Tibial nerve (tissue), 4 donors: ENCODE measurements at regions not wholly inside any gene's neighbourhood (a gene's known extent, or its start where the extent isn't known, plus 50 kb on each side); places are given as distances from the start of the nearest gene placed in this dataset.
"Not testable (repeated sequence)": the region's sequence is repeated elsewhere in the genome, so short reads cannot be mapped to it uniquely, and the experiment has no call there.

Experiments used
- DNase-seq, 2 donors: peaks; one replicate each; pipeline ENCODE4 v3.0.0-alpha.2; 2019; ENCODE audit warnings: low spot score in 2 of 2
- H3K27ac ChIP-seq, 4 donors: fragments of 200-600 bp; sonication (generic) in 3 of 4; one replicate each; pipeline ENCODE4 v1.5.1; 2017 to 2019; ENCODE audit warnings: mild to moderate bottlenecking in 1 of 4
- H3K27me3 ChIP-seq, 2 donors: fragments of 200-600 bp; sonication (generic) in 1 of 2; one replicate each; pipeline versions ENCODE4 v1.5.1 to v1.6.0; 2017 to 2019
- H3K36me3 ChIP-seq, 3 donors: fragments of 200-600 bp; sonication (generic); one replicate each; pipeline ENCODE4 v1.5.1; 2018 to 2019
- H3K4me1 ChIP-seq, 4 donors: fragments of 200-600 bp; sonication (generic) in 3 of 4; one replicate each; pipeline ENCODE4 v1.5.1; 2017 to 2019
- H3K4me3 ChIP-seq, 4 donors: fragments of 200-600 bp; sonication (generic) in 3 of 4; one replicate each; pipeline ENCODE4 v1.5.1; 2017 to 2019; ENCODE audit warnings: mild to moderate bottlenecking in 1 of 4, moderate library complexity in 1 of 4
- H3K9me3 ChIP-seq, 4 donors: fragments of 200-600 bp; sonication (generic) in 3 of 4; one replicate each; pipeline ENCODE4 v1.5.1; 2017 to 2019
- CTCF ChIP-seq, 5 experiments: fragments of 200-600 bp in 3 of 5; fragments of 450-650 bp in 2 of 5; sonication (generic) in 3 of 5; IDR thresholded peaks; one replicate each; pipeline ENCODE4 v1.5.1; 2016 to 2019; ENCODE audit warnings: antibody characterized with exemption in 5 of 5, mild to moderate bottlenecking in 3 of 5, moderate library complexity in 2 of 5
- EP300 ChIP-seq, 2 donors: sonication (generic); formaldehyde crosslinking; IDR thresholded peaks; one replicate each; pipeline ENCODE4 v1.6.1; 2017; ENCODE audit warnings: antibody characterized with exemption in 2 of 2, mild to moderate bottlenecking in 1 of 2
- POLR2A ChIP-seq, 2 donors: fragments of 450-650 bp; IDR thresholded peaks; one replicate each; pipeline ENCODE4 v1.6.1; 2017; ENCODE audit warnings: antibody characterized with exemption in 2 of 2, mild to moderate bottlenecking in 2 of 2, moderate library complexity in 2 of 2
- WGBS, 2 donors: methylation state at CpG; one replicate each; pipeline ENCODE4 v1.1.5; 2018; 5-methylcytosine and 5-hydroxymethylcytosine counted together

- Histone ChIP-seq H3K27me3 (no peaks in the 10 kb centered on the region), H3K36me3 (no peaks in the 10 kb centered on the region), H3K4me1 (no peaks in the 10 kb centered on the region), H3K27ac (no peak overlapping the region), H3K4me3 (no peak overlapping the region), H3K9me3 (no peaks in the 10 kb centered on the region)
- 82 to 85% methylated on average over 3 of the region's 3 CpGs for WGBS, 2 donors
- TF ChIP-seq POLR2A (IDR thresholded peaks at IDR 0.05) (no peak), EP300 (IDR thresholded peaks at IDR 0.05) (no peak), CTCF (IDR thresholded peaks at IDR 0.05) (no peak)
- no peak for DNase-seq
These were observed 393.7 kb upstream of the MBL2 start for GRCh38 chr10:53166325-53166724.

- 73 to 86% methylated on average over 3 of the region's 3 CpGs for WGBS, 2 donors
- no peak overlapping the region for H3K27ac ChIP-seq
- no peak for DNase-seq
- H3K4me1 ChIP-seq: no peaks in the 10 kb centered on the region
- no peaks in the 10 kb centered on the region for H3K36me3 ChIP-seq
- H3K9me3 ChIP-seq: no peaks in the 10 kb centered on the region
- no peak for TF ChIP-seq POLR2A (IDR thresholded peaks at IDR 0.05)
- TF ChIP-seq CTCF (IDR thresholded peaks at IDR 0.05): no peak
- no peak for TF ChIP-seq EP300 (IDR thresholded peaks at IDR 0.05)
- no peaks in the 10 kb centered on the region for H3K27me3 ChIP-seq
- no peak overlapping the region for H3K4me3 ChIP-seq
These were observed 390.3 kb upstream of the MBL2 start for GRCh38 chr10:53162856-53163255.

- H3K4me1 ChIP-seq: no peaks in the 10 kb centered on the region
- no peaks in the 10 kb centered on the region for H3K27me3 ChIP-seq
- H3K4me3 ChIP-seq: no peak overlapping the region
- no peak for DNase-seq
- H3K9me3 ChIP-seq: no peaks in the 10 kb centered on the region
- no peak for TF ChIP-seq CTCF (IDR thresholded peaks at IDR 0.05)
- no peak for TF ChIP-seq EP300 (IDR thresholded peaks at IDR 0.05)
- TF ChIP-seq POLR2A (IDR thresholded peaks at IDR 0.05): no peak
- no peaks in the 10 kb centered on the region for H3K36me3 ChIP-seq
- H3K27ac ChIP-seq: no peak overlapping the region
These were observed 388.6 kb upstream of the MBL2 start for GRCh38 chr10:53161231-53161630.

GRCh38 chr10:53155674-53156073 is 383.1 kb upstream of the MBL2 start:
- not testable (repeated sequence) for DNase-seq, H3K4me1 ChIP-seq, H3K27me3 ChIP-seq, H3K27ac ChIP-seq, H3K9me3 ChIP-seq, H3K36me3 ChIP-seq, H3K4me3 ChIP-seq
- WGBS, 2 donors: 72 to 89% methylated on average over 4 of the region's 4 CpGs

- no peaks in the 10 kb centered on the region for H3K4me1 ChIP-seq
- TF ChIP-seq CTCF (IDR thresholded peaks at IDR 0.05) (no peak), EP300 (IDR thresholded peaks at IDR 0.05) (no peak), POLR2A (IDR thresholded peaks at IDR 0.05) (no peak)
- 89 to 98% methylated on average over 1 of the region's 1 CpG for WGBS, 2 donors
- H3K27ac ChIP-seq: no peak overlapping the region
- no peak for DNase-seq
- no peaks in the 10 kb centered on the region for H3K9me3 ChIP-seq
- no peaks in the 10 kb centered on the region for H3K27me3 ChIP-seq
- H3K4me3 ChIP-seq: no peak overlapping the region
- no peaks in the 10 kb centered on the region for H3K36me3 ChIP-seq
These were observed 381.2 kb upstream of the MBL2 start for GRCh38 chr10:53153831-53154230.

- Histone ChIP-seq H3K27me3 (no peaks in the 10 kb centered on the region), H3K36me3 (no peaks in the 10 kb centered on the region), H3K27ac (no peak overlapping the region), H3K9me3 (no peaks in the 10 kb centered on the region), H3K4me3 (no peak overlapping the region), H3K4me1 (no peaks in the 10 kb centered on the region)
- no peak for DNase-seq
- WGBS, 2 donors: 62 to 72% methylated on average over 1 of the region's 1 CpG
- TF ChIP-seq CTCF (IDR thresholded peaks at IDR 0.05): no peak
- TF ChIP-seq POLR2A (IDR thresholded peaks at IDR 0.05): no peak
- TF ChIP-seq EP300 (IDR thresholded peaks at IDR 0.05): no peak
These were observed 367.9 kb upstream of the MBL2 start for GRCh38 chr10:53140506-53140905.
